Glutamatergic neuron (in vitro differentiated cells): ENCODE measurements at regions not wholly inside any gene's neighbourhood (a gene's known extent, or its start where the extent isn't known, plus 50 kb on each side); places are given as distances from the start of the nearest gene placed in this dataset.

ENCODE experiments used
- DNase-seq: peaks from one replicate; pipeline ENCODE4 v3.0.0; 2022
- H3K27ac Mint-ChIP-seq: one replicate; pipeline ENCODE4 v1.8.0; 2020; ENCODE audit warnings: mild to moderate bottlenecking, mixed read lengths, inconsistent platforms; ENCODE audit not compliant: unreplicated experiment
- H3K27me3 Mint-ChIP-seq: one replicate; pipeline ENCODE4 v1.8.0; 2020; ENCODE audit warnings: mild to moderate bottlenecking, moderate library complexity, mixed read lengths, inconsistent platforms; ENCODE audit not compliant: unreplicated experiment
- H3K36me3 Mint-ChIP-seq: one replicate; pipeline ENCODE4 v1.8.0; 2020; ENCODE audit warnings: mild to moderate bottlenecking, mixed read lengths, inconsistent platforms; ENCODE audit not compliant: unreplicated experiment
- H3K4me1 Mint-ChIP-seq: one replicate; pipeline ENCODE4 v1.8.0; 2020; ENCODE audit warnings: mild to moderate bottlenecking, low read depth, mixed read lengths, inconsistent platforms; ENCODE audit not compliant: unreplicated experiment
- H3K4me3 Mint-ChIP-seq: one replicate; pipeline ENCODE4 v1.8.0; 2020; ENCODE audit warnings: mild to moderate bottlenecking, mixed read lengths, inconsistent platforms; ENCODE audit not compliant: unreplicated experiment
- H3K9me3 Mint-ChIP-seq: one replicate; pipeline ENCODE4 v1.8.0; 2020; ENCODE audit warnings: mild to moderate bottlenecking, moderate library complexity, mixed read lengths, inconsistent platforms; ENCODE audit not compliant: unreplicated experiment
- TF ChIP-seq, protein P1 (sequence below): fragments of 200-600 bp; sonication (generic); IDR thresholded peaks from one replicate; pipeline ENCODE4 v1.5.0; 2021; ENCODE audit not compliant: partially characterized antibody, unreplicated experiment

DNA sequence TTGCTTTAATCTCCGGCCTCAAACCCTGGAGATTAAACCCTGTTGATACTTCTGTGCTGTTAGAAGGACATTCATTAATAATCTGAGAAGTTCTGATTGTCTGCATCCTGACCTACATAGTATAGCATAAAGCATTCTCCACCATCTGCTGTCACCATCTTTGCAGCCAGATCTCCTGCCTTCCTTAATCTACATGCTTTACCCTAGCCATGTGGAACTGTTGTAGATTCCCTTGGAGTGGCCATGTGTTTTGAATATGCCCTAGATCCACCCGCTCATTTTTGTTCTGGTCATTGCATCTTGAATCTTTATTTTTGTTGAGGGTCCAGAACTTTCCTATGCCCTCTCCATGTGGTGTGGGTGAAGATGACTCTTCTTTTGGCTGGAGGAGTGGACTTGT is 110.3 kb downstream of the OXSM start:
- no peak for DNase-seq
- Mint-ChIP-seq H3K4me3 (no peak overlapping the region), H3K4me1 (peaks cover 11% of the 10 kb centered on the region), H3K27ac (no peak overlapping the region), H3K27me3 (no peaks in the 10 kb centered on the region), H3K36me3 (no peaks in the 10 kb centered on the region), H3K9me3 (no peaks in the 10 kb centered on the region)
- TF ChIP-seq, protein P1, sequence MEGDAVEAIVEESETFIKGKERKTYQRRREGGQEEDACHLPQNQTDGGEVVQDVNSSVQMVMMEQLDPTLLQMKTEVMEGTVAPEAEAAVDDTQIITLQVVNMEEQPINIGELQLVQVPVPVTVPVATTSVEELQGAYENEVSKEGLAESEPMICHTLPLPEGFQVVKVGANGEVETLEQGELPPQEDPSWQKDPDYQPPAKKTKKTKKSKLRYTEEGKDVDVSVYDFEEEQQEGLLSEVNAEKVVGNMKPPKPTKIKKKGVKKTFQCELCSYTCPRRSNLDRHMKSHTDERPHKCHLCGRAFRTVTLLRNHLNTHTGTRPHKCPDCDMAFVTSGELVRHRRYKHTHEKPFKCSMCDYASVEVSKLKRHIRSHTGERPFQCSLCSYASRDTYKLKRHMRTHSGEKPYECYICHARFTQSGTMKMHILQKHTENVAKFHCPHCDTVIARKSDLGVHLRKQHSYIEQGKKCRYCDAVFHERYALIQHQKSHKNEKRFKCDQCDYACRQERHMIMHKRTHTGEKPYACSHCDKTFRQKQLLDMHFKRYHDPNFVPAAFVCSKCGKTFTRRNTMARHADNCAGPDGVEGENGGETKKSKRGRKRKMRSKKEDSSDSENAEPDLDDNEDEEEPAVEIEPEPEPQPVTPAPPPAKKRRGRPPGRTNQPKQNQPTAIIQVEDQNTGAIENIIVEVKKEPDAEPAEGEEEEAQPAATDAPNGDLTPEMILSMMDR: no peak

GRCh38 chr3:25901796-25902195 is 111.9 kb downstream of the OXSM start:
- H3K27ac Mint-ChIP-seq: no peak overlapping the region
- TF ChIP-seq, protein P1: no peak
- peaks cover 11% of the 10 kb centered on the region for H3K4me1 Mint-ChIP-seq

GRCh38 chr3:25902586-25902985 is 112.7 kb downstream of the OXSM start:
- Mint-ChIP-seq H3K27me3 (no peaks in the 10 kb centered on the region), H3K4me3 (no peak overlapping the region), H3K36me3 (no peaks in the 10 kb centered on the region), H3K9me3 (no peaks in the 10 kb centered on the region), H3K27ac (no peak overlapping the region), H3K4me1 (peaks cover 11% of the 10 kb centered on the region)
- TF ChIP-seq, protein P1: no peak
- DNase-seq: no peak

More at GRCh38 chr3:25901796-25902195, 111.9 kb downstream of the OXSM start:
- H3K36me3 Mint-ChIP-seq: no peaks in the 10 kb centered on the region
- DNase-seq: no peak
- H3K9me3 Mint-ChIP-seq: no peaks in the 10 kb centered on the region
- H3K4me3 Mint-ChIP-seq: no peak overlapping the region
- no peaks in the 10 kb centered on the region for H3K27me3 Mint-ChIP-seq

DNA sequence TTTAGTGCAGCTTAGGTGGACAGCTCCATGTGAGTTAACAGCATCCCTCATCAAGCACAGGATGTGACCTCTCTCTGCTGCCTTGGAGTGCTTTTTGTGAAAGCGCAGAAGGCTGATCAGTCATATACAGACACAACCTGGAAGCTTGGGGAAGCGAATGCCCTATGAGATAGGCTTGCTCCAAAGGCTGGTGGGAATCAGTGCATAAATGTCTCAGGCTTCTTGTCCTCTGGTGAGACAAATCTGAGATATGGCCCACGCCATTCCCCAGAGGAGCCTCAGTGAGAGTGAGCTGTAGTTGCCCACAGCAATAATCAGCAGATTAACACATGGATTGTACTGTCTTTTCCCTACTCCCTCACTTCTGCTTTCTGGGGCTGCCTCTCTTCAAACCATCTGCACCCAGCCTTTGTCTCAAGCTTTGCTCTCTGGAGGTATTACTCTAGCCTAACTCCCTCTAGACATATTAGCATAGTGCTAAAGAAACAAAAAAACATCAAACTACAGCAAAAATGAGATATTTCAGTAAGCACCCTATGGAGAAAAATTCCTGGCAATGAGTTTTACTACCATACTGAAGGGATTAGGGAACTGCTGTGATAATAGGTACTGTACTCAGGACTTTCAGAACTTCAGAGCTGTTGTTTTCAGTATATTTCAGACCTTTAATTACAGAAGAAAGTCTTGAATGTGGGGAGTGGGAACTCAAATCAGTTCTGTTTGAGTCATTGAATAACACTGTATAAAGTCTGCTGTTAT is 113.7 kb downstream of the OXSM start:
- TF ChIP-seq, protein P1: no peak
- H3K27me3 Mint-ChIP-seq: no peaks in the 10 kb centered on the region
- peaks cover 11% of the 10 kb centered on the region for H3K4me1 Mint-ChIP-seq
- no peaks in the 10 kb centered on the region for H3K9me3 Mint-ChIP-seq
- no peaks in the 10 kb centered on the region for H3K36me3 Mint-ChIP-seq
- no peak overlapping the region for H3K4me3 Mint-ChIP-seq
- peak; percentile 24 for DNase-seq
- H3K27ac Mint-ChIP-seq: peak overlapping the region; percentile 82

DNA sequence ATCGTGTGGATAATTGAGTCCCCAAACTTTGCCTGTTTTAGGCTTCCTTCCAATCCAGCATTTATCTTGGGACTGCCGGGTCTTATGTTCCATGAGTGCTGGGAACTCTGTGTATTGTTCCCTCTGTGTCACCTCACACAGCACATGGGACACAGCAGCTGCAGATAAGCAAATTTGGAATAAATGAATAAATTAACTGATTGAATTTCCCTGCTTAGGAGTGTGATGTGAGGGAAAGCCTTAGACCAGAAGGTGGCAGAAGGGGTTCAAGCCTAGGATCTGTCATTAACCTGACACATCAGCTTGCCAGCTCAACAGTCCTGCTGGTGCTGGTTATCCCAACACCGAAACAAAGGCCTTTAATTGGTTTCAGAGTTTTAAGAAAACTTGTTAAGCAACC is 114.3 kb downstream of the OXSM start:
- H3K27ac Mint-ChIP-seq: peak overlapping the region; percentile 82
- no peak for DNase-seq
- H3K4me1 Mint-ChIP-seq: peaks cover 11% of the 10 kb centered on the region

More for the DNA sequence above, 114.3 kb downstream of the OXSM start:
- Mint-ChIP-seq H3K4me3 (no peak overlapping the region), H3K36me3 (no peaks in the 10 kb centered on the region), H3K9me3 (no peaks in the 10 kb centered on the region), H3K27me3 (no peaks in the 10 kb centered on the region)
- TF ChIP-seq, protein P1: no peak
